Ascending aorta (tissue), 2 donors: ENCODE measurements at regions not wholly inside any gene's neighbourhood (a gene's known extent, or its start where the extent isn't known, plus 50 kb on each side); places are given as distances from the start of the nearest gene placed in this dataset.
A peak's percentile ranks its signal among the peaks of the same experiment; 100 is the strongest.

Experiments
- DNase-seq, 2 donors: peaks; one replicate each; pipeline ENCODE4 v3.0.0-alpha.2; 2019; ENCODE audit warnings: low spot score in 2 of 2
- H3K27ac ChIP-seq, 2 donors: fragments of 200-600 bp; sonication (generic); one replicate each; pipeline ENCODE4 v1.5.1; 2016 to 2017; ENCODE audit warnings: mild to moderate bottlenecking in 1 of 2
- H3K27me3 ChIP-seq: fragments of 200-600 bp; sonication (generic); one replicate; pipeline ENCODE4 v1.5.1; 2017
- H3K36me3 ChIP-seq, 2 donors: fragments of 200-600 bp; sonication (generic); one replicate each; pipeline ENCODE4 v1.5.1; 2016
- H3K4me1 ChIP-seq, 2 donors: fragments of 200-600 bp; sonication (generic); one replicate each; pipeline ENCODE4 v1.5.1; 2016 to 2017; ENCODE audit warnings: mild to moderate bottlenecking in 1 of 2
- H3K4me3 ChIP-seq, 2 donors: fragments of 200-600 bp; sonication (generic); one replicate each; pipeline ENCODE4 v1.5.1; 2016 to 2017; ENCODE audit warnings: mild to moderate bottlenecking in 1 of 2
- H3K9me3 ChIP-seq, 2 donors: fragments of 200-600 bp; sonication (generic); one replicate each; pipeline ENCODE4 v1.5.1; 2016
- intact Hi-C: fragments of 100-400 bp; cut with DNase I; formaldehyde crosslinking; loops from one replicate; pipeline ENCODE4 v1.15.1; 2023
- TF ChIP-seq, protein P1 (sequence below), 3 experiments: fragments of 200-600 bp in 2 of 3; fragments of 450-650 bp in 1 of 3; sonication (generic) in 2 of 3; IDR thresholded peaks; one replicate each; pipeline ENCODE4 v1.5.1; 2016 to 2019; ENCODE audit warnings: antibody characterized with exemption in 3 of 3, mild to moderate bottlenecking in 1 of 3, moderate library complexity in 1 of 3

DNA sequence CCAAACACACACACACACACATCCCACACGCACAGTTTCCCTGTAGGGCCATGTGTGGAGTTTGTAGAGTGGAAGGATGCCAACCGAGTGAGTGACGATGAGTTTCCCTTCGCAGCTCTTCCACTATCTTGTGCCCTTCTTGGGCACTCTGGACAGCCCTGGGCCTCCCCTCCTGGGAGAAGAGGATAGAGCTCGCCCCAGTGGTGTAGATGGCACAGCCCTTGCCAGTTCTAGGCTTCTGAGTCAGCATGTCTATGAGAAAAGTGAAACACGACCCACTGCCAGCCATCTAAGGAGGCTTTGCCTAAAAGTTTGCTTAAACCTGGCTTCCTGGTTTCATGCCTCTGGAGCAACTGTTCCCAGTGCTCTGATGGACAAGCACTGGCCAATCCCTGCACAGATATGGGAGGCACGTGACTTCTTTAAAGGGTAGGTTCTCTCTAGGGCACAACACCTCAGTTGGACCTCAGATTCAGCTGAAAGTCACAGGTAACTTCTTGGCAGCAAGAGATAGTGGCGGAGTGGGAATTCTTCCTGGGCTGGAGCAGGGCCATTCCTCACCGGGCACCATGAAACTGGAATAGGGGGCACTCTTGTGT, 195.9 kb upstream of the GALNT2 start:
- no peak for DNase-seq

DNA sequence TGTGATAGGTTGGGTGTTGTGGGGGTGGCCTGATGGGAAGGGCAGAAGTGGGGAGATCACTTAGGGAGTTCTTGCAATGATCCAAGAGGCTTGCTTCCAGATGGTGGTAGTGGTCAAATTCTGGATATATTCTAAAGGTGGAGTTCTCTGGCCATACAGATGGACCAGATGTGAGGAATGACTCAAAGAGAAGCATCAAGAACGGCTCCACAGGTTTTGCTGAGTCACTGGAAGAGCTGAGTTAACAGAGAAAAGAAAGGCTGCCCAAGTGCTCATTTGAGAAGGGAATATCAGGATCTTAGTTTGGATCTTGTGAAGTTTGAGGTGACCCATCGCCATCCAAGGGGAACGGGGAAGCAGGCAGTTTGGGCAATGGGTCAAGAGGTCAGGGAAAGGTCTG, 192.9 kb upstream of the GALNT2 start:
- Histone ChIP-seq H3K4me1 (no peaks in the 10 kb centered on the region), H3K27ac (no peak overlapping the region), H3K27me3 (no peaks in the 10 kb centered on the region), H3K4me3 (no peak overlapping the region), H3K36me3 (no peaks in the 10 kb centered on the region), H3K9me3 (no peaks in the 10 kb centered on the region)
- no peak for DNase-seq
- TF ChIP-seq, protein P1, sequence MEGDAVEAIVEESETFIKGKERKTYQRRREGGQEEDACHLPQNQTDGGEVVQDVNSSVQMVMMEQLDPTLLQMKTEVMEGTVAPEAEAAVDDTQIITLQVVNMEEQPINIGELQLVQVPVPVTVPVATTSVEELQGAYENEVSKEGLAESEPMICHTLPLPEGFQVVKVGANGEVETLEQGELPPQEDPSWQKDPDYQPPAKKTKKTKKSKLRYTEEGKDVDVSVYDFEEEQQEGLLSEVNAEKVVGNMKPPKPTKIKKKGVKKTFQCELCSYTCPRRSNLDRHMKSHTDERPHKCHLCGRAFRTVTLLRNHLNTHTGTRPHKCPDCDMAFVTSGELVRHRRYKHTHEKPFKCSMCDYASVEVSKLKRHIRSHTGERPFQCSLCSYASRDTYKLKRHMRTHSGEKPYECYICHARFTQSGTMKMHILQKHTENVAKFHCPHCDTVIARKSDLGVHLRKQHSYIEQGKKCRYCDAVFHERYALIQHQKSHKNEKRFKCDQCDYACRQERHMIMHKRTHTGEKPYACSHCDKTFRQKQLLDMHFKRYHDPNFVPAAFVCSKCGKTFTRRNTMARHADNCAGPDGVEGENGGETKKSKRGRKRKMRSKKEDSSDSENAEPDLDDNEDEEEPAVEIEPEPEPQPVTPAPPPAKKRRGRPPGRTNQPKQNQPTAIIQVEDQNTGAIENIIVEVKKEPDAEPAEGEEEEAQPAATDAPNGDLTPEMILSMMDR (IDR thresholded peaks at IDR 0.05): no peak
- intact Hi-C loops: no loop called here

More for the DNA sequence above, 195.9 kb upstream of the GALNT2 start:
- no peaks in the 10 kb centered on the region for H3K36me3 ChIP-seq
- no peak overlapping the region for H3K27ac ChIP-seq
- H3K4me1 ChIP-seq: no peaks in the 10 kb centered on the region
- intact Hi-C loops: no loop called here
- H3K9me3 ChIP-seq: no peaks in the 10 kb centered on the region
- no peaks in the 10 kb centered on the region for H3K27me3 ChIP-seq
- TF ChIP-seq, protein P1 (IDR thresholded peaks at IDR 0.05): no peak
- H3K4me3 ChIP-seq: no peak overlapping the region

DNA sequence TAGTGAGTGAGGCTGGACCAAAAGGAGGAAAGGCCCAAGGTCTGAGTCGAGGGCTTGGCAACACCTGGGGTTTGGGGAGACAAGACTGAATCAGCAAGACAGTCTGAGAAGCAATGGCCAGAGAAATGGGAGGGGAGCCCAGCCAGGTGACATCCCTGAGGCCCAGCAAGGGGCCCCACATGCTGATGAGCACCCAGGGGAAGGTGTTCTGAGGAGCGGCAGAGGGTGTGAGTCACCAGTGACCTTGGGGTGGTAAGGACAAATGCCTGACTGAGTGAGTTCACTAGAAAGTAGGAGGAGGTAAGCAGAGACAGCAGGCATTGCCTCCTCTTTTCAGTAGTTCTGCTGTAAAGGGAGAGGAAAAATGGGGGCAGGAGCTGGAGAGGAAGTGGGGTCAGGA, 192.4 kb upstream of the GALNT2 start:
- Histone ChIP-seq H3K36me3 (no peaks in the 10 kb centered on the region), H3K4me1 (peaks cover 0 to 2% of the 10 kb centered on the region in 2 donors), H3K27ac (no peak overlapping the region), H3K27me3 (no peaks in the 10 kb centered on the region), H3K9me3 (no peaks in the 10 kb centered on the region), H3K4me3 (no peak overlapping the region)
- intact Hi-C loops: no loop called here
- TF ChIP-seq, protein P1 (IDR thresholded peaks at IDR 0.05): no peak
- DNase-seq: no peak

DNA sequence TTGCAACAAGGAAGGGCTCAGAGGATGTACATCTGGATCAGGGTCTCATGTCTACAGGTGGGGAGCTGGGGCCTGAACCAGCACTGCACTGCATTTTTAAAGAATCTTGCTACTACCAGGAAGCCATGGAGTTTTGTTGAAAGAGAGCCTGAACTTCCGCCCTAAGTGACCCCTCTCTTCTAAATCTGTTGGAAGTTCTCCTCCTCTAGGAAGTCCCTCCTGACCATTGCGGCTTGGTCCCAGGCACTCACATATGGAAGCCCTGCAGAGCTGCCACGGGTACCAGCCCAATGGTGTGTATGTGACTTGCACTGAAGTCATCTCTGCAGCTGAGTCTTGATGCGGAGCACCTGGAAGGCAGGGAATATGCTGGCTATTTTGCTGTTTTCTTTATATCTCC, 192.0 kb upstream of the GALNT2 start:
- intact Hi-C loops: no loop called here
- Histone ChIP-seq H3K27ac (no peak overlapping the region), H3K27me3 (no peaks in the 10 kb centered on the region), H3K36me3 (no peaks in the 10 kb centered on the region), H3K4me1 (peaks cover 3 to 6% of the 10 kb centered on the region in 2 donors), H3K9me3 (no peaks in the 10 kb centered on the region), H3K4me3 (no peak overlapping the region)
- no peak for DNase-seq
- TF ChIP-seq, protein P1 (IDR thresholded peaks at IDR 0.05): no peak

DNA sequence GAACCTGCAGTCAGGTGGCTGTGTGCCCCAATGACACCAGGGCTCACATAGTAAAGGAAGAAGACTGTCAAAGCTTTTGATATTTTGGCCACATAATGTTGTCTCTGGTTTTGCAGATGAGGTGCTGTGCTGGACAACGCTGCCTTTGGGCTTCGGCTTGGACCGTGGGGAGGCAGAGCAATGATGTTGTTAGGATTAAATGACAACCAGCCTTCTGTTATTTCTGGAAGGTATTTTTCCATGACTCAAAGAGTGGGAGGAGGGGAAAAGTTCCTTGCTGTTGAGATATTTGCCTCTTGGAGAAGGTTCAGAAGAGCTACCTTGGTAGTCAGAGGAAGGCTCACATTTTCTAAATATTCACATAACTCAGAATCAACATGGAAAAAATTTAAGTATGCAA, 187.3 kb upstream of the GALNT2 start:
- H3K4me1 ChIP-seq: peaks cover 5 to 14% of the 10 kb centered on the region in 2 donors

More for the DNA sequence above, 187.3 kb upstream of the GALNT2 start:
- H3K27me3 ChIP-seq: no peaks in the 10 kb centered on the region
- H3K36me3 ChIP-seq: no peaks in the 10 kb centered on the region
- TF ChIP-seq, protein P1 (IDR thresholded peaks at IDR 0.05): no peak
- intact Hi-C loops: no loop called here
- H3K27ac ChIP-seq: no peak overlapping the region
- DNase-seq: peak in 1 of 2 donors; percentile 43
- H3K9me3 ChIP-seq: no peaks in the 10 kb centered on the region
- no peak overlapping the region for H3K4me3 ChIP-seq
